Epithelial cell of esophagus (primary cell): ENCODE measurements at regions not wholly inside any gene's neighbourhood (a gene's known extent, or its start where the extent isn't known, plus 50 kb on each side); places are given as distances from the start of the nearest gene placed in this dataset.
"Not testable (repeated sequence)": the region's sequence is repeated elsewhere in the genome, so short reads cannot be mapped to it uniquely, and the experiment has no call there.

Experiments used
- DNase-seq: peaks from one replicate; pipeline ENCODE4 v3.0.0; 2010; ENCODE audit warnings: low read depth
- H3K4me3 ChIP-seq: 2 replicates; pipeline ENCODE4 v1.5.1; 2011; ENCODE audit warnings: mild to moderate bottlenecking, low read length, control low read depth
- TF ChIP-seq, protein P1 (sequence below): IDR thresholded peaks from 2 replicates; pipeline ENCODE4 v1.5.1; 2011; ENCODE audit warnings: low read depth, mild to moderate bottlenecking, low read length, control low read depth, inconsistent platforms; ENCODE audit not compliant: insufficient read depth; ENCODE audit errors: missing control alignments

DNA sequence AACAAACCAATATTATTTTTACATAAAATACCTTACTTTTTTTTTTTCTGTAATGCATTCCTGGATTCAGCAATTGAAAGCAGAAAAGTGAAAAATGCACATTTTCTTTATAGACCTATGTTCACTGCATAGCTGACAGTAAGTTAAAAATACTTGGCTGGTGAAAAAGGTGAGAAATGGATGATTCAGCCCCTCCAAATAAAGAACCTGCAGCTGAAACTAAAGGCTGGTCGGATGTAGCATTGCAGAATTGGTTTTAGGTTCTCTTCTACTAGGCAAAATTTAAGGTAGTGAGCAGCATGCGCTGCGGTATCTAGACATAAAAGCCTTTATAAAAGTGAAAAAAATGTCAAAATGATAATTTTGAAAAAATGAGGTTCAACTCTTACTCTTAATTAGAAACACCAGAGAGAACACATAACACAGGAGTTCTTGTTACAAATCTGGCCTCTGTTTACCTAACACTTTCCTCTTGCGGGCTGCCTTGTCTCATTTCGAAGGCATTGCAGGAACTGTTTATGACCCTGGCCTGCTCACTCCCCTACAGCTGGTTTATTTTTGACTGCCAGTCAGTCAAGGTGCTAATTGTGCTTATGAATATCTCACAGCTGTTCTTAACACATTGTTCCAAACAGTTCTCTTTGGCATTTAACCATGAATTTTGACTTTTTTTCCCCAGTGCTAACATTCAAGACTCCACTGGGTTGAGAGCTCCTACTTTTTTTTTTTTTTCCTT lies 455.4 kb upstream of the TBL1XR1 start:
- TF ChIP-seq, protein P1, sequence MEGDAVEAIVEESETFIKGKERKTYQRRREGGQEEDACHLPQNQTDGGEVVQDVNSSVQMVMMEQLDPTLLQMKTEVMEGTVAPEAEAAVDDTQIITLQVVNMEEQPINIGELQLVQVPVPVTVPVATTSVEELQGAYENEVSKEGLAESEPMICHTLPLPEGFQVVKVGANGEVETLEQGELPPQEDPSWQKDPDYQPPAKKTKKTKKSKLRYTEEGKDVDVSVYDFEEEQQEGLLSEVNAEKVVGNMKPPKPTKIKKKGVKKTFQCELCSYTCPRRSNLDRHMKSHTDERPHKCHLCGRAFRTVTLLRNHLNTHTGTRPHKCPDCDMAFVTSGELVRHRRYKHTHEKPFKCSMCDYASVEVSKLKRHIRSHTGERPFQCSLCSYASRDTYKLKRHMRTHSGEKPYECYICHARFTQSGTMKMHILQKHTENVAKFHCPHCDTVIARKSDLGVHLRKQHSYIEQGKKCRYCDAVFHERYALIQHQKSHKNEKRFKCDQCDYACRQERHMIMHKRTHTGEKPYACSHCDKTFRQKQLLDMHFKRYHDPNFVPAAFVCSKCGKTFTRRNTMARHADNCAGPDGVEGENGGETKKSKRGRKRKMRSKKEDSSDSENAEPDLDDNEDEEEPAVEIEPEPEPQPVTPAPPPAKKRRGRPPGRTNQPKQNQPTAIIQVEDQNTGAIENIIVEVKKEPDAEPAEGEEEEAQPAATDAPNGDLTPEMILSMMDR = no peak
- H3K4me3 ChIP-seq = no peak overlapping the region
- DNase-seq = no peak

DNA sequence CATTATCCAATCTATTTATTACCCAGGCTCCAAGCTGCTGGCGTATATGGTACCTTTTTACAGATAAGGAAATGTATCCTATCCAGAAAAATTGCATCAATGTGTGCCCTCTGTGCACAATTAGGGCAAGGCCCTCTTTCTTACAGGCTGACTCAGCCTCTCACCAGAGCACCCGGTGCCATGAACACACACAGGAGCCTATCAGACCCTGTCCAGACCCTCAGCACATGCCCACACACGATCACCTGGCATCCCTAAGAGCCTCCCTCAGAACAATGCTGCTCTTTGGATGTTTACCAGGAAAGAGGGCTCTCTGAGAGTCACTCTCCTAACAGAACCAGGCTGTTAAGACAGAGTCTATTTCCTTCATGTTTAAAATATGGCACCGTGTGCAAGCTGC lies 460.0 kb upstream of the TBL1XR1 start:
- DNase-seq = peak; percentile 79
- TF ChIP-seq, protein P1 = no peak
- no peak overlapping the region for H3K4me3 ChIP-seq

DNA sequence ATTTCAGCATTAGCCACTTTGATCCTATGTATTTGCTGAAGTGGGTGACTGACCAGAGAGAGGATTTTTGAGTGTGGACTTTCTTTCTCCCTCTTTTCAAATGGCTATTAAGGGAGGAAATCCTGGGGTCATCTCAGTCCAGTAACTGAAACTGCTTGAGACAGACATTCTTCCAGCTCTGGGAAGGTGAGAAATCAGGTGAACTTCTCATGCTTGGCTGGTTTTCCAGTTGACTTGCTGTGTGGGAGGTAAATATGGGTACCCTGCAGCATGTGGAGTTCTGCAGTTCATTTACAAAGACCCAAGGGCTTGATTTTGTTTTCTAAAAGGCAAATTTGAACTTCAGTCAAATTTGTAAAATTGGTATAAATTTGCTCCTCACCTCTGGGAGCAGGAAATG lies 461.1 kb upstream of the TBL1XR1 start:
- TF ChIP-seq, protein P1 = no peak
- no peak overlapping the region for H3K4me3 ChIP-seq
- DNase-seq = no peak

DNA sequence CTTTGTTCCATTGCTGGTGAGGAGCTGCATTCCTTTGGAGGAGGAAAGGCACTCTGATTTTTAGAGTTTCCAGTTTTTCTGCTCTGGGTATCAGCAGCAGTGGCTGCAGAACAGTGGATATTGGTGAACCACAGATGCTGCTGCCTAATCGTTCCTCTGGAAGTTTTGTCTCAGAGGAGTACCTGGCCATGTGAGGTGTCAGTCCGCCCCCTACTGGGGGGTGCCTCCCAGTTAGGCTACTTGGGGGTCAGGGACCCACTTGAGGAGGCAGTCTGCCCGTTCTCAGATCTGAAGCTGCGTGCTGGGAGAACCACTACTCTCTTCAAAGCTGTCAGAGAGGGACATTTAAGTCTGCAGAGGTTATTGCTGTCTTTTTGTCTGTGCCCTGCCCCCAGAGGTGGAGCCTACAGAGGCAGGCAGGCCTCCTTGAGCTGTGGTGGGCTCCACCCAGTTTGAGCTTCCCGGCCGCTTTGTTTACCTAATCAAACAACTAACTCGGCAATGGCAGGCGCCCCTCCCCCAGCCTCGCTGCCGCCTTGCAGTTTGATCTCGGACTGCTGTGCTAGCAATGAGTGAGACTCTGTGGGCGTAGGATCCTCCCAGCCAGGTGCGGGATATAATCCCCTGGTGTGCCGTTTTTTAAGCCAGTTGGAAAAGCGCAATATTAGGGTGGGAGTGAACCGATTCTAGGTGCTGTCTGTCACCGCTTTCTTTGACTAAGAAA lies 467.3 kb upstream of the TBL1XR1 start:
- not testable (repeated sequence) for DNase-seq, H3K4me3 ChIP-seq

DNA sequence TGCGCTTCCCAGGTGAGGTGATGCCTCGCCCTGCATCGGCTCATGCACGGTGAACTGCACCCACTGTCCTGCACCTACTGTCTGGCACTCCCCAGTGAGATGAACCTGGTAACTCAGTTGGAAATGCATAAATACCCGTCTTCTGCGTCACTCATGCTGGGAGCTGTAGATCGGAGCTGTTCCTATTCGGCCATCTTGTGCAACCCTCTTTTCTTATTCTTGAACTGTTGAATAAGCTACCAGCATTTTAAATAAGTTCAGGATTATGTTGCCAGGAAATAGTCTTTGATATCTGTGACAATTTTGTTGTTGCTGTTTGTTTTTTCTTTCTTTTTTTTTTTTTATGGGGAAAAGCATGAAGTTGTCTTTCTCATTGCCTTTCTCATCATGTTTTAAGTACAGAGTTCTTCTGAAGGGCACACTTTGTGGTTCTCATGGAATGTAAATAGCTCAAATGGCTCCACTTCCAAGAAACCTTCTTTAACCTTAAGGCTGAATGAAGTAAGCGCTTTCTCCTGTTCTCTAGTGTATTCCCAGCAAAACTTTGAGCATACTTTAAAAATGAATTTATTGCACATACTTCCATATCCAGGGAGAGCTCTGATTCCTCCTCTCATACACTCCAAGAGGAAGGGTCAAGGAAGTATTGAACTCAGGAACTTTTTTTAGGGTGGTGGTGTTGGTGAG lies 468.0 kb upstream of the TBL1XR1 start:
- DNase-seq = no peak
- TF ChIP-seq, protein P1 = no peak
- H3K4me3 ChIP-seq = no peak overlapping the region

DNA sequence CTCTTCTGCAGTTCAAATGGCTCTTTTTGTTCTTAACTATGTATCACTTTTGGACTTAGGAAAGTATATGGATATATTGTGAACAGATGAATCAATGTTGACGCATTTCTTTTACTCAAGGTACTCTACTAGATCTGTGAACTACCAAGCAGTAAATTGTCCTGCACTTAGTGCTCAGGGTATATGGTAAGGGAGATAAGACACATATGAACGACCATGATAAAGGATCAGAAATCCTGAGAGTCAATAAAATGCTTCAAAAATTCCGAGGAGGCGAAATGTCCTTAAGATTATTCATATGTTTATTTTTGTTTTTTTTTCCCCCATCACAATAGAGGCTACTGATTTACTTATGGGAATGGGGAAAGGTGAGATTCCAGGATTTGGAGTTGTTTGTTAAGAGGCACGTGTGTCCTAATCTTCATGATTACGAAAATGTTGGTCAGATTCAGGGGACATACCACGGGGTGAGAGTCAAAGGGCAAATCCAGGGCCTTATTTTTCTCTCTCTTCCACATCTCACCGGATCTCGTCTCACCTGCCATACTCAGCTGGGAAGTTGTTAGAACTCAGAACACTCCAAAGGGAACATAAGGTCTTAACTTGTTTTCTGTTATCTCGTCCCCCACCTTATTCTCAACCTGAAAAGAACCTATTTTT lies 475.1 kb upstream of the TBL1XR1 start:
- H3K4me3 ChIP-seq = no peak overlapping the region
- DNase-seq = no peak
- TF ChIP-seq, protein P1 = no peak

DNA sequence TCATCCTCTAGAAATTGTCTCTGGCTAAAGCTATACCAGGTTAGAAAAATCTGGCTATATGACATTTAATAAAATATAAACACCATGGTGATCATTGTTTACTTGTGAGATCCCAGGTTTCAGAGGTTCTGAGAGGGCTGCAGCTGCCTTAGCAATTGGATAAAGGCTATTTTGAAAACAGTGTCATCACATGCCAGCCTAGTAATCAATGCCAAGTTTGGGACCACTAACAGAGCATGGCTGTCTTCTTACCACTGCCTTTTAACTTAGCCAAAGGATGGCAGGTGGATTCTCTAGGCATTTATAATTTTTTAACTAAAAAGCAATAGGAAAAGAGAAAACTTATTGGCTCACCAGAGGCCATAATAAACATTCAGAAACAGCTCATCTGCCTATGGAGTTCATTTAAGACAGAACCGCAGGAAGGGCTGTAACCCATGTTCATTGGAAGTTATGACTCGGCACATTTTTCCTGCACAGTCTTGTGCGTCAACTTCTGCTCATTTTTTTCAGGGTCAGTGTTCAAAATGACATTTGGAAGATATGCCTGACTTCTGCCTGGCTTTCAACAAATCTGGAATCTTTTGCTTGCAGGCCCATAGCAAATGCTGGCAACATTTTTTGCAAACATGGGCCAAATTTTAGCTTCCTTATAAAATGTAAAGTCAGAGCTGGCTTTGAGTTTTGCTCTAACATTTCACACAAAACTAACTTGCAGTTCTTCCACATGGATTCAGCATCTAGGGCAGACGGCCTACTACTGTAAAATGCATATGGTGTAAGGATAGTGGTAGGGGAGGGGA lies 476.0 kb upstream of the TBL1XR1 start:
- DNase-seq = peak; percentile 63
- no peak overlapping the region for H3K4me3 ChIP-seq
- TF ChIP-seq, protein P1 = no peak
